C4-2B (cell line): ENCODE measurements at regions not wholly inside any gene's neighbourhood (a gene's known extent, or its start where the extent isn't known, plus 50 kb on each side); places are given as distances from the start of the nearest gene placed in this dataset.

Experiments used
- ZFX ChIP-seq: fragments of 450-650 bp; IDR thresholded peaks from 2 replicates; pipeline ENCODE4 v1.6.1; 2017
- TF ChIP-seq, protein P1 (sequence below): fragments of 450-650 bp; conservative IDR thresholded peaks from 2 replicates; pipeline ENCODE4 v1.5.1; 2017; ENCODE audit warnings: mild to moderate bottlenecking

DNA sequence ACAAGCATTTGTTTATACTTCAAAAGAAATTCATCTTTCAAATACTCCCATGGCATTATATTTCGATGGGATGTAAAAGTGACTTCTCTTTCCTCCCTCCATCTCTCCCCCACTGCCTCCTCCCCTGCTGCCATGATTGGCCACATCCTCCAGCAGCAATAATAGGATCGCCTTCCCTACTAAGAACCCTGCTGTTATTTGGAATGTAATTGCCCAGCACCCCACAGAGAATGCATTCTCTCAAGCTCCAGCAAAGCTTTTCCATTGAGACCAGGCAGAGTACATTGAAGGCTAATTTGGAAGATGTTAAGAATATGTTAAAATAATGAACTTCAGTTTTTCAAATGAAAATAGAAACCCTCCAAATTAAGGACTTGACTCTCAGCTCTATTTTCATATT is 375.4 kb upstream of the ACVR2A start:
- TF ChIP-seq, protein P1, sequence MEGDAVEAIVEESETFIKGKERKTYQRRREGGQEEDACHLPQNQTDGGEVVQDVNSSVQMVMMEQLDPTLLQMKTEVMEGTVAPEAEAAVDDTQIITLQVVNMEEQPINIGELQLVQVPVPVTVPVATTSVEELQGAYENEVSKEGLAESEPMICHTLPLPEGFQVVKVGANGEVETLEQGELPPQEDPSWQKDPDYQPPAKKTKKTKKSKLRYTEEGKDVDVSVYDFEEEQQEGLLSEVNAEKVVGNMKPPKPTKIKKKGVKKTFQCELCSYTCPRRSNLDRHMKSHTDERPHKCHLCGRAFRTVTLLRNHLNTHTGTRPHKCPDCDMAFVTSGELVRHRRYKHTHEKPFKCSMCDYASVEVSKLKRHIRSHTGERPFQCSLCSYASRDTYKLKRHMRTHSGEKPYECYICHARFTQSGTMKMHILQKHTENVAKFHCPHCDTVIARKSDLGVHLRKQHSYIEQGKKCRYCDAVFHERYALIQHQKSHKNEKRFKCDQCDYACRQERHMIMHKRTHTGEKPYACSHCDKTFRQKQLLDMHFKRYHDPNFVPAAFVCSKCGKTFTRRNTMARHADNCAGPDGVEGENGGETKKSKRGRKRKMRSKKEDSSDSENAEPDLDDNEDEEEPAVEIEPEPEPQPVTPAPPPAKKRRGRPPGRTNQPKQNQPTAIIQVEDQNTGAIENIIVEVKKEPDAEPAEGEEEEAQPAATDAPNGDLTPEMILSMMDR: no peak
- no peak for TF ChIP-seq ZFX
